Osteoblast (primary cell): ENCODE measurements at regions not wholly inside any gene's neighbourhood (a gene's known extent, or its start where the extent isn't known, plus 50 kb on each side); places are given as distances from the start of the nearest gene placed in this dataset.
A peak's percentile ranks its signal among the peaks of the same experiment; 100 is the strongest.

Experiments used
- DNase-seq: peaks from one replicate; pipeline ENCODE4 v3.0.0; 2011; ENCODE audit warnings: low spot score, mixed read lengths; ENCODE audit not compliant: insufficient read length; ENCODE audit errors: missing footprints
- H2AFZ ChIP-seq: 2 replicates; pipeline ENCODE4 v1.6.0; 2011; ENCODE audit warnings: mild to moderate bottlenecking, low read length
- H3K27ac ChIP-seq: 2 replicates; pipeline ENCODE4 v1.5.1; 2011; ENCODE audit warnings: mild to moderate bottlenecking, low read depth, low read length, moderate library complexity
- H3K27me3 ChIP-seq: 2 replicates; pipeline ENCODE4 v1.6.0; 2012; ENCODE audit warnings: mild to moderate bottlenecking, control low read depth, inconsistent platforms, low read length, moderate library complexity; ENCODE audit not compliant: insufficient read depth
- H3K36me3 ChIP-seq: 2 replicates; pipeline ENCODE4 v1.5.1; 2011; ENCODE audit warnings: mild to moderate bottlenecking, low read length, control low read depth, moderate library complexity; ENCODE audit not compliant: insufficient read depth
- H3K4me1 ChIP-seq: 2 replicates; pipeline ENCODE4 v1.5.1; 2011; ENCODE audit warnings: mild to moderate bottlenecking, low read length, control low read depth, moderate library complexity; ENCODE audit not compliant: insufficient read depth
- H3K4me2 ChIP-seq: 2 replicates; pipeline ENCODE4 v1.6.0; 2011; ENCODE audit warnings: mild to moderate bottlenecking, low read length; ENCODE audit not compliant: insufficient read depth
- H3K4me3 ChIP-seq: fragments of 200-600 bp; sonication (generic); 3 replicates; pipeline ENCODE4 v1.5.1; 2012; ENCODE audit warnings: mild to moderate bottlenecking, low read length, inconsistent platforms; ENCODE audit not compliant: insufficient read depth
- H3K79me2 ChIP-seq: 2 replicates; pipeline ENCODE4 v1.6.0; 2012; ENCODE audit warnings: mild to moderate bottlenecking, low read length, control low read depth, inconsistent platforms; ENCODE audit not compliant: insufficient read depth
- H3K9me3 ChIP-seq: 2 replicates; pipeline ENCODE4 v1.5.1; 2011; ENCODE audit warnings: low read depth, low read length, control low read depth
- H4K20me1 ChIP-seq: 2 replicates; pipeline ENCODE4 v1.6.0; 2012; ENCODE audit warnings: mild to moderate bottlenecking, low read length, control low read depth; ENCODE audit not compliant: insufficient read depth
- CTCF ChIP-seq: IDR thresholded peaks from 2 replicates; pipeline ENCODE4 v1.5.1; 2011; ENCODE audit warnings: mild to moderate bottlenecking, low read depth, low read length, moderate library complexity; ENCODE audit errors: extremely low read depth

- H3K4me1 ChIP-seq = peaks cover 6% of the 10 kb centered on the region
- peak; percentile 6 for TF ChIP-seq CTCF
- H3K27me3 ChIP-seq = no peaks in the 10 kb centered on the region
- no peaks in the 10 kb centered on the region for H3K9me3 ChIP-seq
- H3K27ac ChIP-seq = no peak overlapping the region
- H4K20me1 ChIP-seq = no peaks in the 10 kb centered on the region
- H3K36me3 ChIP-seq = no peaks in the 10 kb centered on the region
- no peak for DNase-seq
- no peak overlapping the region for H2AFZ ChIP-seq
- no peaks in the 10 kb centered on the region for H3K79me2 ChIP-seq
- no peak overlapping the region for H3K4me3 ChIP-seq
- no peak overlapping the region for H3K4me2 ChIP-seq
Observed at GRCh38 chr5:15286650-15287049, 213.3 kb upstream of the FBXL7 start.

GRCh38 chr5:15285901-15286583 lies 213.9 kb upstream of the FBXL7 start:
- H3K4me3 ChIP-seq = no peak overlapping the region
- TF ChIP-seq CTCF = no peak
- H2AFZ ChIP-seq = peak overlapping the region; percentile 20
- H3K27ac ChIP-seq = no peak overlapping the region
- H4K20me1 ChIP-seq = no peaks in the 10 kb centered on the region
- no peaks in the 10 kb centered on the region for H3K9me3 ChIP-seq
- H3K79me2 ChIP-seq = no peaks in the 10 kb centered on the region
- no peaks in the 10 kb centered on the region for H3K36me3 ChIP-seq
- no peak for DNase-seq
- H3K4me1 ChIP-seq = peaks cover 6% of the 10 kb centered on the region
- no peaks in the 10 kb centered on the region for H3K27me3 ChIP-seq
- H3K4me2 ChIP-seq = no peak overlapping the region

- H3K9me3 ChIP-seq = no peaks in the 10 kb centered on the region
- no peak overlapping the region for H3K4me3 ChIP-seq
- H4K20me1 ChIP-seq = no peaks in the 10 kb centered on the region
- peaks cover 6% of the 10 kb centered on the region for H3K4me1 ChIP-seq
- H3K4me2 ChIP-seq = no peak overlapping the region
- no peak overlapping the region for H3K27ac ChIP-seq
- H3K79me2 ChIP-seq = no peaks in the 10 kb centered on the region
- no peaks in the 10 kb centered on the region for H3K27me3 ChIP-seq
- no peak for TF ChIP-seq CTCF
- H2AFZ ChIP-seq = no peak overlapping the region
- H3K36me3 ChIP-seq = no peaks in the 10 kb centered on the region
- DNase-seq = no peak
Observed at GRCh38 chr5:15284706-15285105, 215.3 kb upstream of the FBXL7 start.

GRCh38 chr5:15283076-15283475 lies 216.9 kb upstream of the FBXL7 start:
- no peaks in the 10 kb centered on the region for H3K79me2 ChIP-seq
- DNase-seq = no peak

More at GRCh38 chr5:15283076-15283475, 216.9 kb upstream of the FBXL7 start:
- Histone ChIP-seq H3K4me2 (no peak overlapping the region), H3K4me1 (peaks cover 6% of the 10 kb centered on the region), H4K20me1 (no peaks in the 10 kb centered on the region), H3K27me3 (no peaks in the 10 kb centered on the region), H2AFZ (no peak overlapping the region), H3K9me3 (no peaks in the 10 kb centered on the region), H3K4me3 (no peak overlapping the region), H3K36me3 (no peaks in the 10 kb centered on the region), H3K27ac (no peak overlapping the region)
- no peak for TF ChIP-seq CTCF
